ENCODE measurements at regions not wholly inside any gene's neighbourhood (a gene's known extent, or its start where the extent isn't known, plus 50 kb on each side); places are given as distances from the start of the nearest gene placed in this dataset.

DNA sequence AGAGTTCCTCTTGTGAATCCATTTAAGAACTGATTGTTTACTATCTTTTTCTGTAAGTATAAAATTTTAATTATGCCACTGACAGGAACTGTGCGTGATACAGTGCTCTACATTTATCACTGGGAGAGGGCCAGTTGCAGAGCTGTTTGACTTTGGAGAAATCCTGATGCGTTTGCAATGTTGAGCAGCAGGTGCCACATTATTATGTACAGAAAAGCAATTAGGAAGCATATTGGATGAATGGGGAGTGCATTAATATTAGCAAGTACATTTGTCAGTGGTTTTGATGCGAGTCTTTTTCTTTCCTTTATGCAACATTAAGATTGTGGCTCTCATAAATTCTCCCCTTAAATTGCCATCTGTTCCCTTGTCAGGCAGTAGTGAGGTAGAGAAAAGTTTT, 302.3 kb upstream of the FANCL start:
- no peak for DNase-seq (ENCODE audit: low spot score)
- FAIRE-seq: no peak

DNA sequence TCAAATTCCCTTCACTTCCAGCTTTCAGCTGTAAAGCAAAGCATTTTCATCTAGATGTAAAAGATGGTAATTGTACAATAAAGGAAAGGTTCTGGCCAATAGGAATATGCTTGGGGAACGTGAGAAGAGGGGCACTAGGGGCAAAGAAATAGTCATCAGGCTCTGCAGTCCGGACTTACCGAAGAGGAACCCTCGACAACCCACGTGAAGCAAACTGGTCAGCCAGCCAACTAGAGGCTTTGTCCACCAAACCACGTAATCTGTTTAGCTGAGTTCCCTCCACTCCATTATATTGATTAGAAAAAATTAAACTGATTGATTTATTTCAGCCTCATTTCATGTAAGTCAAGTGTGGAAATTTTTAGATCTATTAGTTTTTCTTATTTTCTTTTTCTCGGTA, 300.4 kb upstream of the FANCL start:
- no peak for FAIRE-seq
- no peak for DNase-seq (ENCODE audit: low spot score)

DNA sequence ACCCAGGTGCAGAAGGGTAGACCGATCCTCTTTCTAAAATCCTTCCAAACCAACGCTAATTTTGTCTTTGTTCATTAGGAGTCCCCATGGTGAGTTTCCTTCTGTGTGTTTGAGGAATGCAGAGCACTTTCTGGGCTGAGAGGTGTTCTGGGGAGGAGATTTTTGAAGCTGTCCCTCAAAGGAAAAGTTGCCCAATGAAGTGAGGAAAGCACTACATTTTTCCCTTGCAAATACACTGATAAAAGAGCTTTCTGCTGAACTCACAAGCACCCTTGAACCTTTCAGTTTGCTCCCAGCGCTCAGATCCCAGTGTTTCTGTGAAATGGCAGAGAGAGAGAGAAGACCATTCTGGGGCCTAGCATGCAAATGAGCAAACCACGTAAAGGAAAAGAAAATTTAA, 299.6 kb upstream of the FANCL start:
- FAIRE-seq (no peak), DNase-seq (ENCODE audit: low spot score) (no peak)

DNA sequence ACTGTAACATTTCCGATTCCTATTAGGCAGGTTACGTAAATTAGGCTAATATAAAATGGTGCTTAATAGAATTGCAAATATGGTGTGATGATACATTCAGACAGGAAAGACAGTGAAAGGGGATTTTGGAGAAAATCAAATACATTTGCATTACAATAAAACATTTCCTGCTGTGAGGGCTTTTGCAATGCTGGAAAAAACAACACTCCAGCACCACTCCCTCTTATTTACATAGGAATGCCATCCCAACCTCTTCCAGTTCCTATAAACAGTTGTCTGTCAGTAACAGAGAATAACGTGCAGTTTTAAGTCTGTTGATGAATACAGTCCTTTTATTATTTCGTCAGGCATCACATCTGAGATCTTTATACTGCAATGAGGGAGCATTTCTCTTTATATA, 298.8 kb upstream of the FANCL start:
- DNase-seq (ENCODE audit: low spot score) (no peak), FAIRE-seq (no peak)

DNA sequence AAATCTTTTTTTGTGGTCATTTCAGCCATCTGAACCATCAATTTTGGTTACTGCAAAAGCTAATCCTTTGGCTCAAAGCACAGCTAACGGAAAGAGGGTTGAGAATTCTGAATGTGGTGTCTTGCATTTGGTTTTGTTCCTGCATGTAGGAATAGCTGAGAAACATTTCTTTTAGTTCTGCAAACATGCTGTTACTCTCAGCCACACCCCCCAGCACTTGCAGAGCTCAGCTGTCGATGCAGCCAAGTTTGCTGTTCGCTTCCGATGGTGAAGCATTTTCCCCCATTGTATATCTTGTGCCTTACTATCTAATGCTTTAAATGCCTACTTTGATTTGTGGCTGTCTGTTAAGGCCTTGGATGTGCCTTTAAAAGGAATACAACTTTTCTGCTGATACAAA, 294.9 kb upstream of the FANCL start:
- DNase-seq (ENCODE audit: low spot score): no peak
- FAIRE-seq: no peak

DNA sequence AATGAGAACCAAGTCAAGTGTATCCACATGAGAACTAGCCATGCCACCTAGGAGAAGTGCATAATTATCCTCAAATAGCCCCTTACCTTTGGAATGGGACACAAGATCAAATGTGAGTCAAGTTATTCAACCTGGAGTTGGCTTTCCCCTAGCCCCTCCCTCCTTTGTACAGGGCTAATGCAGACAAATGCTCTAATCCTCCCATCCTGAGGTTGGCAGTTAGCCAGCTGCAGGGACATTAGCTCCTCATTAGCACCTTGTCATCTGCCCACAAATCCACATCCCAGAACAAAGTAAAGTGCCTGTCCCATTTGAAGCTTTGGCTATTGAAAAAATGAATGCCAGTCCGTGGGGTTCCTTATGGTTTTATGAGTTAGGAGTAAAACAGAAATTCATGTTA, 294.1 kb upstream of the FANCL start:
- DNase-seq (ENCODE audit: low spot score): no peak
- no peak for FAIRE-seq

DNA sequence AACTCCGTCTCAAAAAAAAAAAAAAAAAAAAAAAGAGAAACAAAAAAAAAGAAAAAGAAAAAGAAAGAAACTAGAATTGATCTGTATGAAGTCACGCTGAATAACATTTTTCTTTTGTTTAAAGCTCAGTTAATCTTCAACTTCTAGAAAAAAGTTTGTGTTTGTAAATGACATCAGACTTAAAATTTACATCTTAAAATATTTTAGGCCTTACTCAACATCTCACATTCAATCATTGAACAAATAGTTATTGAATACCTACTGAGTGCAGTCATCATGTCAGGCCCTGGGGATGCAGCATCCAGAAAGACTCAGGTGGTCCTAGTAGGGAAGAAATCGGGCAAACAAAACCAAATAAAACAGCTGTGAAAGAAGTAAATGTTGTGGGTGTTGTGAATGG, 292.3 kb upstream of the FANCL start:
- no peak for DNase-seq (ENCODE audit: low spot score)
- no peak for FAIRE-seq

DNA sequence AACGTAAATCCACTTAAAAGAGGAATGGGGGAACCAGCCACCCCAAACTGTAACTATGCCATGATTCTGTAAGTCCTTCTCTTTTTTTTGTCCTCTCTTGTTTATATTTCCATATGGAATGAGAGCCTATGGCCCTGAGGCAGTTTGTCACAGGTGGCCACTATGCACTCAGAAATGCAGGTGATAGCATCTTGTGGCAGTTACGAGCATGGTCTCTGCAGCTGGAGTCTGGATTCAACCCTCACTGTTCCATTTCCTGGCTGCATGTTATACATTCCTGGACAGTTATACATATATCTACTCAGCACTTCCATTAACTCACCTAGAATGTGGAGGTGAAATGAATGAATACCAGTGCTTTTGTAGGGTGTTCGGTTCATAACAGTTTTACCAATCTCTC, 291.5 kb upstream of the FANCL start:
- no peak for DNase-seq (ENCODE audit: low spot score)
- FAIRE-seq: no peak

DNA sequence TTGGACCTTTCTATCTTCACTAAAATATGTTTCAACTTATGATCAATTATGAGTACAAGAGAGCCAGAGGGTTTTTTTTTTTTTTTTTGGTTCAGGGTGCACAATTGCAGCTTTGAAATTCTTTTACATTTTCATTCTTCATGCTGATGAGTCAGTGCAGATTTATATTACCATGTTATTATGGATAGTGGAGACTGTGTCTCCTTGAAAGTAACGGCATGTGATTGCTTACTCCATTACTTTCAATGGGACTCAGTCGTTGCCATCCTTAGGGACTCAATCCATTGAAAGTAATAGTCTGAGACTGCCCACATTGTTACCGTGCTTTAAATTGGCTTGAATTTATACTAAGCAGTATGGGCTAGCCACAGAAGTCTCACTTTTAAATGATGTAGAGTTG, 286.5 kb upstream of the FANCL start:
- DNase-seq (ENCODE audit: low spot score) (no peak), FAIRE-seq (no peak)

DNA sequence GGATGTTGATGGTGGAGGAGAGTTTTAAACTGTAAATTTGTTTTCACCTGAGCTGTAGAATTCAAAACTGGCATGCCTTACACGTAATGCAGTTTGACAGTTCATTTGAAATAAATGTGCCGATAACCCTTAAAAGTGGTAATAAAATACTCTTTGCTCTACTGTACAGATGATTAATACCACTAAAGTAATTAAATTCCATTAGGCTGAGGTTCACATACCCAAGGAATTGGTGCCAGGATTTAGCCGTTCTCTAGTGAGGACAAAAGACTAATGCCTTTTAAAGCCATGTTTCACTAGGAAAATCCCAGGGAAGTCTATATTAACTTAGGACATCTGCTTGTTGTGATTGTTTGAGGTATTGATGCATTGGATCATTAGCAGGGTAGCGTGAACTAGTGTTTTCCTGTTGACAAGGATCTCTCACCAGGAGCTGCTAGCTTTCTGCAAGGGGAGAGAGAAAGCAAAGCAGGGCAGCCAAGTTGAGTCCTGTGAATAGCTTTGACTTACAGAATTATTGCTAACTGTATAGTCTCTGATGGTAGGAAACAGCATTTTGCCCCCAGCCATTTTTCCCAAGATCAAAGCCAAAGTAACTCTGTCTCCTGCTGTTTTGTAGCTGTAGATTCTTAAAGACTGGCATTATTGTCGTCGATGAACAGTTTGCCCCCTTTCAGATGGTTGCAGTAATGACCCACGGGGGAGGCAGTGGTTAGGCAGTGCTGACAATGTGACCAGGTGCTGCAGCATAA, 280.9 kb upstream of the FANCL start:
- DNase-seq (ENCODE audit: low spot score) (no peak), FAIRE-seq (no peak)

DNA sequence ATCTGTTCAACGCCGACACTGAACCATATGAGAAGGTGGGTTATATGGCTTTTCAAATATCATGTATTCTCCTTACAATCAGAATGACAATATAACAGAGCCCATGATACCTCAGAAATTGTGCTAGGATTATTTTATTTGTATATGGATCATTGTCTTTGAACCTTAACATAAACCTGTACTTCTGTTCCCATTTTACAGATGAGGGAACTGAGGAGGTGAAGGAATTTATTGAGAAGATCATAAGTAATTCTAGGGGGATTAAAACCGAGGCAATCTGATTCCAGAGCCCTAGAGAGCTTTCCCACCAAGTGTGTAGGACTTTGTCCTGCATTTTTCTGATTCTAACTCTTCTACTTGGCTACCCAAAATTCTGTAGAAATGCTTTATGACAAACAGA, 279.8 kb upstream of the FANCL start:
- no peak for DNase-seq (ENCODE audit: low spot score)
- FAIRE-seq: no peak

DNA sequence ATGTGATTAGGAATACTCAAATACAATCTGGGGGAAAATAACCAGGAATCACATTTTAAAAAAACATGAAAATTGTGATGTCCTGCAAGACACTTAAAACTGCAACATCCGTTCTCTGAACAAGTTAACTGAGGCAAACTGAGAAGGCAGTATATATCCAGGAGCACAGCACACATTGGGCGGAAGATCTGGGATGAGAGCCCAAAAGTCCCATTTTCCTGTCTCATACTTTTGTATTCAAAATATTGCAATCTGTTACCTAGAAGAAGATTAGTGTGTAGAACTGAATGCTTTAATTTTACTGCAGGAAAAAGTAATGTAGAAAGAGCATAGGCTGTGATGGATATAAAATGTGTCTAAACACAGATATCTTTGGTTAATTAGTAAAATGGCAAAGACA, 276.8 kb upstream of the FANCL start:
- DNase-seq (ENCODE audit: low spot score): no peak
- FAIRE-seq: no peak

DNA sequence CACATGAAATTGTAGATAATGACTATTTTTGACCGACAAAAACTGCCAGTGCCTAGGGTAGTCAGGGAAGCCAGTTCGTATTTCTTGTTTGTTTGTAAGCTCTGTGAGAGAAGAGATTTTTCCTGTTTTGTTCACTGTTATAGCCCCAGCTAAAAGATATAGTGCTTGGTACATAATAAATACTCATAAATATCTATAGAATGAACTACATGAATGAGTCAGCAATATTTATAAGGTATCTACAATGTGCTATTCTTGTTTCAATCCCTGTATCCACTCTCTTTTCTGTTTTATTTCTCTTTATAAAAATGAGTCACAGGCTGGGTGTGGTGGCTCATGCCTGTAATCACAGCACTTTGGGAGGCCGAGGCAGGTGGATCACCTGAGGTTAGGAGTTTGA, 275.6 kb upstream of the FANCL start:
- DNase-seq (ENCODE audit: low spot score) (no peak), FAIRE-seq (no peak)

DNA sequence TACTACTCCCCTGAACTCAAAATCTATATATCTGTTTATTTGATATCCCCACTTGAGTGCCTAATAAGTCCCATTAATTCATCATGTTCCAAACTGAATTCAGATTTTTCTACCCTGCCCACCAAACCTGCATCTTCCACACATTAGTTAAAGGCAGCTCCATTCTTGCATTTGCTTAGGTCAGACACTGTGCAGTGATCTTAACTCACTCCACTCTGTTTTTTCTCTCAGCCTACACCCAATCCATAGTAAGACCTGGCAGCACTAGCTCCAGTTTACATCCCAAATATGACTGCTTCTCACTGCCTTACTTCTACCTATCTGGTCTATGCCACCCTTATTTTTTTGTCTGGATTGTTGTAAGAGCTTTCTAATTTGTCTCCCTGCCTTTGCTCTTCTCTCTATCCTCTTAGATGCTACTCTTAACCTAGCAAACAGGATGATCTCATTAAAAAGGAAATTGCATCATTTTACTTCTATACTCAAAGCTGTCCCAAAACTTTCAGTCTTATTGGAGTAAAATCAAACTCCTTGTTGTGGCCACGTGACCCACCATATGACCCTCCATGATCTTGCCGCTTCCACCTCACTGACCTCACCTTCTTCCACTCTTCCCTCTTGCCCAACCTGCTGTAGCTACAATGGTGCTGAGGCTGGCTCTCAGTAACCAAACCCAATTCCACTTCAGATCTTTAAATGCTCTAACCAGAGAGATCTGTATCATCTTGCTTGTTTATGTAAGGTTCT, 274.9 kb upstream of the FANCL start:
- DNase-seq (ENCODE audit: low spot score): no peak
- no peak for FAIRE-seq

DNA sequence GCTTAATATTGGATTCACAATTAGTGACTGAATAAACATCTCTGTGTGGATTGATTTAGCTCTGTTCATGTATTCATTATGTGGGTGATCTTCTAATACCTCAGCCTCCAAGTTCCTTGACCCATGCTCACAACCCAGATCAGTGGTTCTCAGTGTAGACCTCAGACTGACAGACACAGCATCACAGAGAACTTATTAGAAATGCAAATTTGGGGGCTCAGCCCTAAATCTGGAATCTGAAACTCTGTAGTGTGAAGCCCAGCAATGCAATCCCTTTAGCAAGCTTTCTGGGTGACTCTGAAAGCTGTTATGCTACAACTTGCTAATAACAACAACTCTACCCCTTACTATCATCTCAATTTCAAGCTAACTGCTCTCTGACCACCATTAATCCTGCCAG, 273.1 kb upstream of the FANCL start:
- FAIRE-seq (no peak), DNase-seq (ENCODE audit: low spot score) (no peak)

DNA sequence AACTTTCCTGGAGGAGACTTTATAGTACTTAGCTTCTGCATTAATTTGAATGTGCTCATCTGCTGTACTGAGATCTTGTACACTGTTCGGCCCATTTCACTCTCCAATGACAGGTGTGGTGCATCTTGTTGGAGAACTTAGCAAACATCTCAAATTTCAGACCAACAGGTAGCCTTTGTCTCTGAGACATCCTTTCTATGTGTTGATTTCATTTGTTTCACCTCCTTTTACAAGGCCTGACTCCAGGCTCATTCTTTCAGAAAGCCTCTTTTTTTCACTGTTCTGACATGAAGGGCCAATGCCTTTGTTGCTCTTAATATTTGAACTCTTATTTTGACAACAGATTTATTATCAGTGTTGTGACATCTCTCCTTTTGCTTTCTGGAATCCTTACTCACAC, 271.8 kb upstream of the FANCL start:
- DNase-seq (ENCODE audit: low spot score): no peak
- FAIRE-seq: no peak

DNA sequence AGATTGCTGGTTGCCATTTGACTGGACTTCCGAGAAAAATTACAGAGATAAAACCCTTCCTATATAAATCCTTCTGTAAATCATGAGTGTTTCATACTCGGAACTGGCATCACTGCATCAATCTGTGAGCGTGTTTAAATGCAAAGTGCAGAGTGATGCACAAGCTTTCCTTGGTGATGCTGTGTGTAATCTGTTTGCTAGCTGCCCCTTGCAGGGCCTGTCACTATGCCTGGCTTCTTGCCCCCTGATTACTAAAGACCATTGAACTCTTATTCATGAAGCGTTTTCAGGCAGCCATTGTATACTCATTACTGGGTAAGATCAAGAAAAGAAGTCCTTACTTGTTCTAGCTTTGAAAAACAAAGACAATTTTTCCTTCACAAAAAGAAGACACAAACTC, 266.9 kb upstream of the FANCL start:
- FAIRE-seq (no peak), DNase-seq (ENCODE audit: low spot score) (no peak)

DNA sequence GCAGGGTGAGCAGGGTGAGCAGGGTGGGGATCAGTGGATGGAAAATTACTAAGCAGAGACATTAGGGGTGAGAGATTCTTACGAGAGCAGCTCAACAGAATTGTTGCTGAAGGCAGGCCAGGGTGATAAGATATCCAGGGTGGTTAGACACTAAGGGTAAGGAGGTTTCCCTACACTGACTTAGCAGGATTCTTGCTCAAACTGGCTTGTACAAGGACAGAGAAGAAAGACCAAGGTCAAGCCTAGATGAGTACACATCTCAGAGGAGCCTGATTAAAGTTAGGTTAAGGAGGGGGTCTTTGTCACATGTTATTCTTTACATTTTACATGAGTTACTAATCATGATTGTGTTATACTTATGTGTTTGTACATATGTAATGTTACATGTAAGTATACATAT, 262.8 kb upstream of the FANCL start:
- FAIRE-seq: no peak
- no peak for DNase-seq (ENCODE audit: low spot score)

DNA sequence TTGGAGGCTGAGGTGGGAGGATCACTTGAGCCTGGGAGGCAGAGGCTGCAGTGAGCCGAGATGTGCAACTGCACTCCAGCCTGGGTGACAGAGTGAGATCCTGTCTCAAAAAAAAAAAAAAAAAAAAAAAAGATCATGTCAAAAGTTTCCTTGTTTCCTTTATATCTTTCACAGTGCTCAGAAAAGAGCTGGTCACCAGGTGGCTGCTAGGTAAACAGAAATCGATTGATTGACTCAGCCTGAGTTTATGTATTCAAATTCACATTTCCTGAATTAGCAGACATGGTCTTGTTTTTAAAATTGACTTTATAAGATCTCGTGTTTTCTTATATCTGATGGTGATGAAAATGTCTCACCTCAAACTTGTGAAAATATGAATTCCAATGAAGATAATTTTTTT, 261.8 kb upstream of the FANCL start:
- DNase-seq (ENCODE audit: low spot score) (no peak), FAIRE-seq (no peak)

DNA sequence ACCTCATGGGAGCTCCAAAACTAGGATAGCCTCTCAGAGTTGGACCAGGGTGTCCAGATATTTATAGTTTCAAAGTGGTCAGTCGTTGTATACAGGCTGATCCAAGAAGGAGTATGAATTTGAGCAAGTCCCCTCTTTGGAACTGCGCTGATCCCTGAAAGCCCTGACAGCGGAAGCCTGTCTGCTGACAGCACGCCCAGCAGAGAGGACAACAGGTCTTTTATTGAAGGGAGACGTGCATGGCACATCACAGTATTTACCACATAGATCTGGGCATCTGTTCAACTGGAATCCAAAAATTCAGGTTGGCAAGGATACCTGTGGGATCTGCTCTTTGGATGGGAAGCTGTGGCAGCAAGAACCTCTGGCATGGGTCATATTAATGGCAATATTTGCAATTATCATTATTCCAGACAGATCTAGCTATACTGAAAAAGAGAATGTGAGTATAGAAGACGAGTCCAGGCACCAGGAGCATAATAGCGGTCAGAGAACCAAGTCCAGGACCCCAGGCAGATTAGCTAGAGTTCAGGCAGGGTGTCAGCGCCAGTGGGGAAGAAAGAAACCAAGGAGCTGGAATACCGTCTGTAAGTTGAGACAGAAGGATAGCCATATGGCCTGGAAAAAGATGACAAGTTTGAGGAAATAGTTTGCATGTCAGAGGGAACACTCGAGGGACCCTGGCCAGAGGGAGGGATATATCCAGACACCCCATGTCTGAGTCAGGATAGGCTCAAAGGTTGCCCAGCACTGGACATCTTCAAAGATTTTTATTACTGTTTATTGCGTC, 260.4 kb upstream of the FANCL start:
- DNase-seq (ENCODE audit: low spot score) (no peak), FAIRE-seq (no peak)

DNA sequence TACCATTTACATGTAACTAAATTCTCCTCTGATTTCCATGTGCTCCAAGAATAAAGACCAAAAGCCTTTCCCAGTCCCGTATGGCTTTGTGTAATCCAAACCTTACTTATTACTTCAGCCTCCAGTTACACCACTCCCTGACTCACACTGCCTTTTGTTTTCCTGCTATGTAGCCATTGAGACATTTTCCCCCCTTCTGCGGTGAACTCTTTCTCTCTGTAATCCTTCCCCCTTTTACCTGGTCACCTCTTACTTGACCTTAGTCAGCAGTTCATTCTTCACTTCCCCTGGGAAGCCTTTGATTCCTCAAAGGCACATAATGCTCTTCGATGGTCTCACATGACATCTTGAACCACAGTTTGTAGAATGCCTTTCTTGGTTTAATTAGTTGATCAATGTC, 256.0 kb upstream of the FANCL start:
- no peak for DNase-seq (ENCODE audit: low spot score)
- FAIRE-seq: no peak

DNA sequence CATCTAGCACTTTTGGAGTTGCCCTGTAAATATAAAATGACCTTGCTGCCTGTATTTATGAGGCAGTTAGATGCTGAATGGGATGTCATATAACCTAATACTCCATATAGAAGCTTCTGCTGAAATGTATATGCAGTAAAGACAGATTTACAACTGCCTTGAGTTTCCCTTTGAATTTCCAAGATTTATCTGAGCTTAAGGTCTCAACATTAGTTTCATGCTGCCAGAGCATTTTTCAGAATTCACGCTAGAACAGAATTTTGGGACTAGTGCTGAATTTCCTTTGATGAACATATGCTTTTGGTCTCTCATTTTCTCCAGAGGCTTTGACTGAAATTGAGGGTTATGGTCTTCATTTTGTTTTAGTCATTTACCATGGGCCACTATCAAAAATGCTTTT, 254.7 kb upstream of the FANCL start:
- DNase-seq (ENCODE audit: low spot score) (no peak), FAIRE-seq (no peak)

DNA sequence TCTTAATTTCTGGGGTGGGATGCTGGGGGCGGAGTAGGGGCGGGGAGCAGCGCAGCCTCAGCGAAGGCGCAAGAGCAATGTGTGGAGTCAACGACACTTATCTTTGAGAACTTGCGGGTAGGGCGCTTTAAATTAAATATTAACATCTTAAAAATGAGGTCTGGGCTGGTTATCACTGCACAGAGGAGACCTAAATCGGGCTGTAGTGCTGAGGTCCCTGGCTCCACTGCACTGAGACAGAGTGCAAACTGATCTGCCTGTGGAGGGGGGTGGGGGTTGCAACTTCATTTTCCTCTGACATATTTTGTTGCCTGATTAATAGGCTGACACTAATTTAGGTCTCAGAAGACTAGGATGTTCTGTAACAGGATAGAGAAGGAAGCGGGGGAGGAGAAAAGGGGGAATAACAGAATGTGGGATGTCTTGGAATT, 253.0 kb upstream of the FANCL start:
- FAIRE-seq (no peak), DNase-seq (ENCODE audit: low spot score) (no peak)
